ENCODE measurements at regions not wholly inside any gene's neighbourhood (a gene's known extent, or its start where the extent isn't known, plus 50 kb on each side); places are given as distances from the start of the nearest gene placed in this dataset.
"Not testable (repeated sequence)": the region's sequence is repeated elsewhere in the genome, so short reads cannot be mapped to it uniquely, and the experiment has no call there.

DNA sequence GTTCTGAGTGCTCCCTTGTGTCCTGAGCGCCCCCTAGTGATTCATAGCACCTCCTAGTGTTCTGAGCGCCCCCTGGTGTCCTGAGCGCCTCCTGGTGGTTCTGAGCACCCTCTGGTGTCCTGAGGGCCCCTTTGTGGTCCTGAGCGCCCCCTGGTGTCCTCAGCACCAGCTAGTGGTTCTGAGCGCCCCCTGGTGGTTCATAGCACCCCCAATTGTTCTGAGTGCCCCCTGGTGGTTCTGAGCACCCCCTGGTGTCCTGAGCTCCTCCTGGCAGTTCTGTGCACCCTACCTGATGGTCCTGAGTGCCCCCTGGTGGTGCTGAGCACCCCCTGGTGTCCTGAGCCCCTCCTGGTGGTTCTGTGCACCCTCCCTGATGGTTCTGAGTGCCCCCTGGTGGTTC is 146.0 kb downstream of the POTEB start:
- not testable (repeated sequence) for TF ChIP-seq EZH2 (IDR thresholded peaks at IDR 0.05; ENCODE audit: low read length, unreplicated experiment)
- TF ChIP-seq, protein P1, sequence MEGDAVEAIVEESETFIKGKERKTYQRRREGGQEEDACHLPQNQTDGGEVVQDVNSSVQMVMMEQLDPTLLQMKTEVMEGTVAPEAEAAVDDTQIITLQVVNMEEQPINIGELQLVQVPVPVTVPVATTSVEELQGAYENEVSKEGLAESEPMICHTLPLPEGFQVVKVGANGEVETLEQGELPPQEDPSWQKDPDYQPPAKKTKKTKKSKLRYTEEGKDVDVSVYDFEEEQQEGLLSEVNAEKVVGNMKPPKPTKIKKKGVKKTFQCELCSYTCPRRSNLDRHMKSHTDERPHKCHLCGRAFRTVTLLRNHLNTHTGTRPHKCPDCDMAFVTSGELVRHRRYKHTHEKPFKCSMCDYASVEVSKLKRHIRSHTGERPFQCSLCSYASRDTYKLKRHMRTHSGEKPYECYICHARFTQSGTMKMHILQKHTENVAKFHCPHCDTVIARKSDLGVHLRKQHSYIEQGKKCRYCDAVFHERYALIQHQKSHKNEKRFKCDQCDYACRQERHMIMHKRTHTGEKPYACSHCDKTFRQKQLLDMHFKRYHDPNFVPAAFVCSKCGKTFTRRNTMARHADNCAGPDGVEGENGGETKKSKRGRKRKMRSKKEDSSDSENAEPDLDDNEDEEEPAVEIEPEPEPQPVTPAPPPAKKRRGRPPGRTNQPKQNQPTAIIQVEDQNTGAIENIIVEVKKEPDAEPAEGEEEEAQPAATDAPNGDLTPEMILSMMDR (conservative IDR thresholded peaks at IDR 0.05; ENCODE audit: low read depth, low read length): not testable (repeated sequence)

All from PC-3 (cell line).